Hematopoietic multipotent progenitor cell (in vitro differentiated cells): ENCODE measurements at regions not wholly inside any gene's neighbourhood (a gene's known extent, or its start where the extent isn't known, plus 50 kb on each side); places are given as distances from the start of the nearest gene placed in this dataset.

ENCODE experiments used
- DNase-seq, 3 donors: peaks; one replicate each; pipeline ENCODE4 v3.0.0-alpha.2; 2011 to 2015; ENCODE audit warnings: low read depth in 2 of 3, low spot score in 2 of 3

- no peak for DNase-seq
These were observed 1284.1 kb upstream of the NXPH2 start for GRCh38 chr2:140064243-140064642.

- DNase-seq, result no peak
These were observed 1283.2 kb upstream of the NXPH2 start for GRCh38 chr2:140063356-140063755.

- no peak for DNase-seq
These were observed 1281.0 kb upstream of the NXPH2 start for GRCh38 chr2:140061240-140061639.

GRCh38 chr2:140057928-140058327 is 1277.7 kb upstream of the NXPH2 start:
- no peak for DNase-seq

- no peak for DNase-seq
These were observed 1261.6 kb upstream of the NXPH2 start for GRCh38 chr2:140041811-140042210.

GRCh38 chr2:140041239-140041638 is 1261.0 kb upstream of the NXPH2 start:
- no peak for DNase-seq

GRCh38 chr2:140033638-140034037 is 1253.4 kb upstream of the NXPH2 start:
- DNase-seq, result no peak

- no peak for DNase-seq
These were observed 1247.8 kb upstream of the NXPH2 start for GRCh38 chr2:140027966-140028365.

- no peak for DNase-seq
These were observed 1247.1 kb upstream of the NXPH2 start for GRCh38 chr2:140027320-140027719.

GRCh38 chr2:140023291-140023690 is 1243.1 kb upstream of the NXPH2 start:
- DNase-seq, result no peak

GRCh38 chr2:140018541-140018940 is 1238.4 kb upstream of the NXPH2 start:
- no peak for DNase-seq

GRCh38 chr2:140014204-140014546 is 1234.0 kb upstream of the NXPH2 start:
- DNase-seq, result no peak

- DNase-seq, result no peak
These were observed 1233.5 kb upstream of the NXPH2 start for GRCh38 chr2:140013545-140014203.

GRCh38 chr2:140011287-140011686 is 1231.1 kb upstream of the NXPH2 start:
- no peak for DNase-seq

- DNase-seq, result no peak
These were observed 1221.9 kb upstream of the NXPH2 start for GRCh38 chr2:140002110-140002509.

GRCh38 chr2:139992711-139993345 is 1212.6 kb upstream of the NXPH2 start:
- DNase-seq, result no peak

GRCh38 chr2:139992078-139992477 is 1211.9 kb upstream of the NXPH2 start:
- no peak for DNase-seq

- DNase-seq, result no peak
These were observed 1210.6 kb upstream of the NXPH2 start for GRCh38 chr2:139990646-139991335.

- DNase-seq, result no peak
These were observed 1189.1 kb upstream of the NXPH2 start for GRCh38 chr2:139969323-139969722.

- no peak for DNase-seq
These were observed 1188.4 kb upstream of the NXPH2 start for GRCh38 chr2:139968588-139968987.

GRCh38 chr2:139967665-139968064 is 1187.5 kb upstream of the NXPH2 start:
- no peak for DNase-seq
